GM21737 (cell line): ENCODE measurements at regions not wholly inside any gene's neighbourhood (a gene's known extent, or its start where the extent isn't known, plus 50 kb on each side); places are given as distances from the start of the nearest gene placed in this dataset.

Experiments
- ATAC-seq: cut with Tn5 transposase; IDR thresholded peaks from one replicate; pipeline ENCODE4 v1.9.1; 2021; ENCODE audit warnings: mild to moderate bottlenecking, moderate library complexity; ENCODE audit not compliant: unreplicated experiment

GRCh38 chr4:12244973-12245372 lies 816.3 kb upstream of the HS3ST1 start:
- ATAC-seq = no peak

- no peak for ATAC-seq
Measured at GRCh38 chr4:12242354-12242753, 813.7 kb upstream of the HS3ST1 start.

GRCh38 chr4:12239897-12240636 lies 811.4 kb upstream of the HS3ST1 start:
- no peak for ATAC-seq

- ATAC-seq = no peak
Measured at GRCh38 chr4:12231098-12231497, 802.4 kb upstream of the HS3ST1 start.

- ATAC-seq = no peak
Measured at GRCh38 chr4:12221031-12221430, 792.3 kb upstream of the HS3ST1 start.

GRCh38 chr4:12211636-12212035 lies 782.9 kb upstream of the HS3ST1 start:
- ATAC-seq = no peak

- ATAC-seq = no peak
Measured at GRCh38 chr4:12207396-12207795, 778.7 kb upstream of the HS3ST1 start.

- ATAC-seq = no peak
Measured at GRCh38 chr4:12206091-12206490, 777.4 kb upstream of the HS3ST1 start.

- ATAC-seq = no peak
Measured at GRCh38 chr4:12203945-12204344, 775.3 kb upstream of the HS3ST1 start.

GRCh38 chr4:12200226-12200625 lies 771.5 kb upstream of the HS3ST1 start:
- ATAC-seq = no peak

GRCh38 chr4:12186526-12186925 lies 757.8 kb upstream of the HS3ST1 start:
- ATAC-seq = no peak

GRCh38 chr4:12178614-12179610 lies 750.2 kb upstream of the HS3ST1 start:
- ATAC-seq = no peak

GRCh38 chr4:12177416-12177815 lies 748.7 kb upstream of the HS3ST1 start:
- ATAC-seq = no peak

- no peak for ATAC-seq
Measured at GRCh38 chr4:12173496-12173895, 744.8 kb upstream of the HS3ST1 start.

- no peak for ATAC-seq
Measured at GRCh38 chr4:12172198-12172973, 743.7 kb upstream of the HS3ST1 start.

- no peak for ATAC-seq
Measured at GRCh38 chr4:12170308-12170707, 741.6 kb upstream of the HS3ST1 start.

- ATAC-seq = no peak
Measured at GRCh38 chr4:12165616-12166015, 736.9 kb upstream of the HS3ST1 start.

GRCh38 chr4:12146339-12146738 lies 717.6 kb upstream of the HS3ST1 start:
- no peak for ATAC-seq

- ATAC-seq = no peak
Measured at GRCh38 chr4:12145768-12146167, 717.1 kb upstream of the HS3ST1 start.

- no peak for ATAC-seq
Measured at GRCh38 chr4:12145106-12145505, 716.4 kb upstream of the HS3ST1 start.

- no peak for ATAC-seq
Measured at GRCh38 chr4:12144051-12144450, 715.4 kb upstream of the HS3ST1 start.
